ENCODE measurements at regions not wholly inside any gene's neighbourhood (a gene's known extent, or its start where the extent isn't known, plus 50 kb on each side); places are given as distances from the start of the nearest gene placed in this dataset.

DNA sequence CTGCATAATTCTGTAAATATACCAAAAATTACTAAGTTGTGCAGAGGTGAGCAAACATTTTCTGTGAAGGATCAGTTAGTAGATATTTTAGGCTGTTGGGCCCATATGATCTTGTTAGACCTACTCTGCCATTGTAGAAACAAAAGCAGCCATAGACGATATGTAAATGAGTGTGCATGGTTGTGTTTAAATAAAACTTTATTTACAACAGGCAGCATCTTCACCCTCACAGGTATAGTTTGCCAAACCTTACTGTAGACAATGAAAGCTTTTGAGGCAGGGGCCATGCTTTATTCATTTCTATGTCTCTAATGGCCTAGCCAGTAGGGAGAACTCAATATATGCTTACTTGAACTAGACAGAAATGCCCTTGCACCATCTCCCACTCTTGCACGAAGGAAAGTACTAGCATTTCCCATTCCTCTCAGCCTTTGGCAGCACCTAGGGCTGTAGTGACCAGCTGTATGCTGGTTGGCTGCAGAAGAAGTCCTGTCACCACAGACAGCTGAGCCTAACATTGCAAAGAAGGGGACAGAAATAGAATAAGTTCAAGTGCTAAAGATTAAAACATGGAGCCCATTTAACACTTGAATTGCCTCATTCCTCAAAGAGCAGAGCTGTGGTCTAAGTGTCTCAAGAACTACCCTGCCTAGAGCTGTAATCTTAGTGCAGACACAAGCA is 305.1 kb upstream of the MGAT5 start:
- no peak for DNase-seq

DNA sequence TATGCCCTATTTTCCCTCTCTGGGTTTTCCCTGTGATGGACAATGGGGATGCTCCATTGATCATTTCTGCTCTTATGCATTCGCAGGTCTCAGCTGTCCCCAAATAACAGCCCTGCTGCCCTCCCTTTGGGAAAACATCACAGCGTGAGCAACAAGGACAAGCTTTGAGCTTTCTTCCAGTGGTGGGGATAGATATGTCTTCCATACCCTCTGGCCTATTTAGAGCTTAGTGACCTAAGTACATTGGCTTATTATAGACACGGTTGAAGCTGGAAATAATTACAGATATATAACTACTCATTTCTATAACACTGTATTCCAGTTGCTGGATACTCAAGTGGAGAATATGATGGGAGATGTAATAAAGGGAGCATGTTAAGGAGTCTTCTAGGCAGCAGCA is 304.3 kb upstream of the MGAT5 start:
- peak; percentile 4 for DNase-seq

DNA sequence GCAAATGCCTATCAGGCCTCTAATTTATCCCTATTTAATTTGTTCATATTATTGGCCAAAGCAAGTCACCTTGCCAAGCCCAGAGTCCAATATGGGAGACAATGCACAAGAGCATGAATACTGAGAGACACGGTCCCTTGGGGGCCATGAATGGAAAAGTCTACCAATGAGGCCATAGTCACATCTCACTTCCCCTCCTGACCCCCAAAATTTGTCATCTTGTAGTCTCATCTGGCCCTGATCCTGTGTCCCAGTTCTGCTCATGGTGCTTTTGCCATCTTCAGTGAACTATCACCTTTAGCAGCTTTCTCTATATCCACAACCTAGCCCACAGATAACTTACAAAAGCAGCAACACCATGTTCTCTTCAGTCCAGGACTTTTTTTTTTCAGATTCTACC is 302.7 kb upstream of the MGAT5 start:
- no peak for DNase-seq

DNA sequence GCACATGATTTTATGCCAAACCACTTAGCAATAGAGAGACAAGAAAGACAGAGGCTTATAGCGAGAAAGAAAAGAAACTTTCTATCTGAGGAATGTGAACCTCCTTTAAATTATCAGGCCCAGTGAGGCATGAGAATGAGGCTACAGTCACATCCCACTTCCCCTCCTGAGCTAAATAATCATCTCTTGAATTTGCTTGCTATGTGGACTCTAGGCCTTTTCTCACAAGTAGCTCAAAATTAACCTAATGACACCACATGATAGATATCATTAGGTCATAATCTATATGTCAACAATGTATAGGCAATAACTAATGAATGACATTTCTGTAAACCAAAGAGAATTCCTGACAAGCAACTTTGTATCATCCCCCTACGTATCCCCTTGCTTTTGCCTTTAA is 301.5 kb upstream of the MGAT5 start:
- DNase-seq, result no peak

DNA sequence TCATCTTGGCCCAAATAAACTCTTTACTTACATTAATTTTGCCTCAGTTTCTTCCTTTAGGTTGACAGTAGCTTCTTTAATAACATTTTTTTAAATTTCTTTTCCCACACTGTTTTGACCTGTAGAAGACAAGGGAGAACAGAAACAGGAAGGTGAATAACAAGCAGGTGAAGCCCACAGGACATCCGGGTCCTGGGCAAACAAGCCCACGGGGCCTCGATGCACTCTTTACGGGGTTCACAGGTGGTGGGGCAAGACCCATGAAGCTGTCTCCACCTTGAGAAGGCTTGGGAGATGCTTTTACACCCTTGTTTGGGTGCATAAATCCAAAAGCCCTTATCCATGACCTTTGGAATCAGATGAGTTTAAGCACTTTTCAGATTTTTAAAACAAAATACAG is 301.0 kb upstream of the MGAT5 start:
- DNase-seq, result no peak

DNA sequence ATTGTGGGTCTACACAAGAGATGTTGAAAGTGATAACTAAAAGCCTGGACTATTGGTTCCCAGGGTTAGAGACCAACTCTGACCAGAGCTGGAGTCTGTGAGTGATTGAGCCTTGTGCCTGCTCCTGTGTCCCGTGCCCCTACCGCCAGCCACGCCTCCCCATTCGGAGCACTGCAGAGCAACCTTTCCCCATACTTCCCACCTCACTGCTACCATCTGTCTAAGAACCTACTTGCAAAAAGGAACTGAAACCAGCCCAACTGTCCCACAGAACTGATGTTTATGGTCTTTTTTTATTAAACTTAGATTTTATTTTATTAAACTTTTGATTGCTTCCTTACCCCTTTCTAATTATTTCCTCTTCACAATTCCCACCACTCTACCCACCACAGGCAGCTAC is 300.3 kb upstream of the MGAT5 start:
- DNase-seq, result no peak

DNA sequence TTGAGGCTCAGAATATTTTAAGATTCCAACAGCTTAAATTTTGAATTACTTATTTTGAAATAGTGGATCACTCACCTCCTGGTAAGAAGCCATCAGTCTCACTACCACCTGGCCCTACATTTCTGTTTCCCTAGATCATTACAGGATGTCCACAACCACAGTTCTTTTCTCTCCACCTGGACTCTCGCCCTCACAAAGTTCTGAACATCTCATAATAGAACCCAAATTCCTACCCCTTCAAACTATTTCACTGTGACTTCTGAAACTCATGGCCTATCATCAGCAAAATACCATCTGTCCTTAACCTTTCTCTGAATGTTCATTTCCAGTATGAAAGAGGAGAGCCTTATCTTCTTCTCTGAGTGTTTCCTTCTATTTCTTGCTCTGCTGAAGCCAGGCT is 299.2 kb upstream of the MGAT5 start:
- DNase-seq, result no peak

DNA sequence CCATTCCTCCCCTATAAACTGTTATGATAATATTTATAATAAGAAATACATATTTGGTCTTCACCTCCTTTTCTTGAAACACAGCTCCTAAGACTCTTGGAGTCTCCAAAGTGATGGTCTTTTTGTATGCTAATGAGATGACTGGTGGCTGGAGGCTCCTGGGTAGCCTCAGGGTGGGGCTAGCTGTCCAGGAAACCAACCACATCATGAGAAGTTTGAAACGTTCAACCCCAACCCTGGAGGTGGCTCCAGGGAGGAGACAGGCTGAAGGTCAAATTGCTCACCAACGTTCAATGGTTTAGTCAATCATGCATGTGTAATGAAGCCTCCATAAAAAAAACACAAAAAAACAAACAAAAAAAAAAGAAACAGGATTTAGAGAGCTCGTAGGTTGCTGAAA is 298.7 kb upstream of the MGAT5 start:
- no peak for DNase-seq

DNA sequence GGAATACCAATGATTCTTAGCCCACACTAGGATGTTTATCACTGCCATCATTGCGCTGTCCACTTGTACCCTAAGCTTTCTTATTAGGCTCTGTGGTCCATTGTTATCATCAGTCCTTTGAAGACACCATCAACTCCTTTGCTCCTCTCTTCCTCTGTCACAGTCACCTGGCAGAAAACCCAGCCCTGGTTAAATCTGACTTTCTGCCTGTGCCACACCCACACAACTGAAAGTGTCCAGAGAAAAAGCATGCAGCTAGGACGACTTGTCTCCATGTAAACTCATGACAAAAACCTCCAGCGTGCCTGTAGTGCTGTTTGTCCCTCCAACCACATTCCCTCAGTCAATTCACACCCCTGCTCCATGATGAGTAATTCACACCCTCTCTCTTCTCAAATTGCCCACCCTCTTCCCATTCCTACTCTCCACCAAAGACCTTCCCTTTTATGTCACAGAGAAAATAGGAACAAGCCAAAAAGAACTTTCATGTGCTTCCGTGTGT is 297.4 kb upstream of the MGAT5 start:
- no peak for DNase-seq

DNA sequence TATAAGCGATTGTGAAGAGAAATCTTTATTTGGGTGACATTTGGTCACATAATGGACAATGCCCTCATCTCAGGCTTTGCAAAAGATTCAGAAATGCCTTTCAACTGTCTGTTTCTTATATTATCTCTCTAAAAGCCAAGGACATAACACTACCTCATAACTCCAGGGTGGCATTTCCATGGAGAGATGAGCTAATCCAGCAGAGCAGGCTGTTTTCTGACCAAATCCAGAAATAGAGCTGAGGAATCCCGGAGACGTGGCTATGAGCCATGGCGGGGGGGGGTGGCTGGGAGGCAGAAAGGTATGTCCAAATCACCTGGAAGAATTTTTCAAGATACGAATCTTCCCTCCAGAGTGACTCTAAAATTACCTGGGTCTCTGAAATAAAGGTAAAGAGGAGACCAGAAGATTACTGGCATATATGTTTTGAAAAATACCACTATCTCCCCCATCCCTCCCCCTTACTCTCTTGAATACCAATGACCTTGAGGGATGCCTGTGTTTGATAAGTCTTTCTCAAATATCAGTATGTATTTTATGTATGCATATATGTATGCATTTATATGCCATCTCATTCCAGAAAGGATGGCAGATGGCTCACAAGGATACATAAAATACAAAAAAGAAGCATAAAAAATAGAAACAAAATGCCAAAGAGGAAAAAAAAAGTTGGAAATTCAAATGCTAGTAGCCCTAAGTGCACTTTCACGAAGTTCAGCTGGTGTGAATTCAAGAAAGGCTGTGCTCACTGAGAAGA is 296.0 kb upstream of the MGAT5 start:
- no peak for DNase-seq

DNA sequence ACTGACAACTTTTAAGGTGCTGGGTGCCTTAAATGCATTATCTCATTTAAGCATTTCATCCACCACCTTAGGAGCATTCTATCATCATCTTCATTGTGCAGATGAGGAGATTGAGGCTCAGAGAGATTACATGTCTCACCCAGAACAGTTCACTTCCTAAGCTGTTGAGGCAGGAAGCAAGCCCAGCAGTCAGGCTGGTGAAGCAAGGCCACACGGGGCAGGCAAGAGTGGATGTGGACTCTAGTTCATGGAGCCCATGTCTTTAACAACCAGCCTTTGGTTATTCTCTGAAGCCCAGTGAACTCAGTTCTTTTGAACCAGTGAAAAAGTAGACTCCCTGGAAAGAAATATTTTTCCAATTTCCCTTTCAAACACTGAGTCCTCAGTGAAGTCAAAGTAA is 294.8 kb upstream of the MGAT5 start:
- DNase-seq, result no peak

DNA sequence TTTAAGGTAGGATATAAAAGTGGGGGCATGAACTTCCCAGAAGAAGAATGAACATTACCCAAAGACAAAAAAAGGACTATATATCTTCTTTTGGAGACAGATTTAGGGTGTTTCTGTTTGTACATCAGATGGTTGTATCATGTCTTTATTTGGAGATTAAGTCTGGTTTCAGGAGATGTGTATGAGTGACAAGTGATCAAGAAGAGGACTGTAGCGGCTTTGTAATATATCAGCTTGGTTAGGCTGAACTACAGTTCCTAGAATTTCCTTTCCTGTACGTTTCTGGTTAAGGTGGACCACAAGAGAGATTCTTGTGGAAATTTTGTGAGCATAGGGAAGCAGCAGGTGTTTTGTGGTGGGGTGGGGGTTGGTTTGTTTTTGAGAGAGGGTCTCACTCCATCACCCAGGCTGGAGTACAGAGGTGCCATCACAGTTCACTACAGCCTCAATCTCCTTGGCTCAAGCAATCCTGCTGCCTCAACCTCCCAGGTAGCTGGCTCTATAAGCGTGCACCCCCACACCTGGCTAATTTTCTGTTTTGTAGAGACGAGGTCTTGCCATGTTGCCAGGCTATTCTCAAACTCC is 287.1 kb upstream of the MGAT5 start:
- DNase-seq, result no peak

DNA sequence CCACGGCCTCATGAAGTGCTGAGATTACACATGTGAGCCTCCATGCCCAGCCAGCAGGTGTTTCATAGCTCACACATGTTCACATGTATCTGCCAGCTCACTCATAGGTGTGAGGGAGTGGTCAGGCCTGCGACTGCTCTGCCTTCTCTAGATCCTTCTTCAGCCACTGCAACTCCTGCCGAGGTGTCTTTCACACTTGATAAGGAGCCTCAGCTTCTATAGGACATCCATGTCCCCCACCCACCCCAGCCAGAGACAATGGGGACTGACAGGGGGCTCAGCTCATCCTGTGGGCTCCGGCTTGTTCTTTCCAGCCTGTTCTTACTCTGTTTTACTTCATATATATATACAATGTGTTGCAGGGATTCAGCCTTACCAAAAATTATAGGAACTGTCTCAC is 286.5 kb upstream of the MGAT5 start:
- DNase-seq, result no peak

DNA sequence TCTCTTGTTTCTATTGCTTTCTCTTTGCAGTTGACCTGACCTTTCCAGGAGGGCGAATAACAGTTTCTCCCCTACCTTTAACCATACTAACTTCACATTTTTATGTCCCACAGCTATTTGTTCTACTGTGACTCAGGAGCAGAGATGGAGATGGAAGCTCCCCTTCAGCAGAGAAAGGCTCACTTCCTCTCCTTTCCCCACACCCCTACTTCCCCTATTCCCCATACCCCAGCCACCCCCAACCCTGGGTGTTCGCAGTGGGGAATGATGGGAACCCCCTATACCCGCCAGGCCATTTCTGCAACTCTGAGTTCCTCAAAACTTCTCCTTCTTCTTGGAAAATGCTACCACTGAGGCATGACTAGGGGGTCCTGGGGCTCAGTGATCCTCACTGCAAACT is 285.4 kb upstream of the MGAT5 start:
- DNase-seq, result no peak

DNA sequence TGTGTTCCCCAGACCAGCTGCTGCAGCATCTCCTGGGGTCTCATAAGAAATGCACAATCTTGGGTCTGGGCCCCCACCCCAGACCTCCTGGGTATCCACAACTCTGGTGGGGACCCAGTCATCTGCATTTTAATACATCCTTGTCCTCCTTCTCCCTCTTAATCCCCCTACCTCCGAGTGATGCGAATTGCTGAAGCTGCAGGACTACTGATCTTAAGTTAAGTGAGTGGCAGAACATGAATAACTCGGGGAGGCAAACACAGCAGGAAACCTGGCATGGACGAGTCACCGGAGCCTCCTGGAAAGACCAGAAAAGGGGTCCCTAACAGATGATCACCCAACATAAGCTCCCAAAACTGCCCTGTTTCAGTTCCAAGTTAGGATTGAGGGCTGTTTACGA is 283.2 kb upstream of the MGAT5 start:
- DNase-seq, result no peak

DNA sequence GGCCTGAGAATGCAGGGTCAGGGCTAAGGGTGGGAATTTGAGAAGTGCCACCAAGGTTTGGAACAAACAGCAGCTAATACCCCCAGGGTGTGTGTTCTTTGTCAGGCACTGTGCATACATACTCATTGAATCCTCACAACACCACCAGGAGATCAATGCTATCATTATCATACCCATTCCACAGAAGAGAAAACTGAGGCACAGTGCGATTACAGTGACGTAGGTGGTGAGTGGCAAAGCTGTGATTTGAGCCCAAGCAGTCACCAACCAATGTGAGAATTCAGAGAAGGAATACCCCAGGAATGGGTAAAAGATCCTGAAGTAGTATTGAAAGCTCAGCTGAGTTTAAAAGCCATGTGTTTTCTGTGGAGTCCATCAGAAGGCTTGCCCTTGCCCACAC is 281.6 kb upstream of the MGAT5 start:
- no peak for DNase-seq

DNA sequence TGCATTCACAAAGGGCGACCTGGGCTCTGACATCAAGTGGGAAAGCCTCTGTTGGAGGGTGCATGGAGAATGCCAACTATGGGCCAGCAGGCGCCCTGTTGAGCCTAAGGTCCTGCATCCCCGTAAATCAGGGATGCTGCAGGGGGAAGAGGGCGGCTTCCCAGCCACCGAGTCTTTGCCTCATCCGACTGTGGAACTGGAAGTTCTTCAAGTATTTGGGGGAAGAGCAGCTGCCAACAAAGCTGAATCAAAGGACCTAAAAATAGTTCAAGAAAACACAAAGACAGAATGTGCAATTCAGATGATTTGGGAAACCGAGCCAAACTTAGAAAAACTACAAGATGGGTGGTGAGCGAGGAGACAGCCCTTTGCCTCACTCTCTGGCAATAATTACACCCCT is 281.1 kb upstream of the MGAT5 start:
- no peak for DNase-seq

DNA sequence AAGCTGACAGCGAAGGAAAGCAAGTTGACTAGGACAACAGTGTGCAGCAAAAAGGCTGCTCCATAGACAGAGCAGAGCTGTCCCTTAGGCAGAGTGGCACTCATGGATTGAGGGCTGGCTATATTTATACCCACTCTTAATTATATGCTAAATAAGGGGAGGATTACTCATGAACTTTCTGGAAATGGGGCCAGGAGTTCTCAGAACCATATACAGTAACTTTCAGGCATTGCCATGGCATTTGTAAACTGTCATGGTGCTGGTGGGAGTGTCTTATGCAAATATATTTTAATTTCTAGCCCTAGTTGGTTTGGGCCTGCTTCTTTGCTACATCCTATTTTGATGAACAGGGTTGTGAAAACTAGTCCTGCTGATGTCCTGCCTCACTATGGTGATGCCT is 279.5 kb upstream of the MGAT5 start:
- no peak for DNase-seq

DNA sequence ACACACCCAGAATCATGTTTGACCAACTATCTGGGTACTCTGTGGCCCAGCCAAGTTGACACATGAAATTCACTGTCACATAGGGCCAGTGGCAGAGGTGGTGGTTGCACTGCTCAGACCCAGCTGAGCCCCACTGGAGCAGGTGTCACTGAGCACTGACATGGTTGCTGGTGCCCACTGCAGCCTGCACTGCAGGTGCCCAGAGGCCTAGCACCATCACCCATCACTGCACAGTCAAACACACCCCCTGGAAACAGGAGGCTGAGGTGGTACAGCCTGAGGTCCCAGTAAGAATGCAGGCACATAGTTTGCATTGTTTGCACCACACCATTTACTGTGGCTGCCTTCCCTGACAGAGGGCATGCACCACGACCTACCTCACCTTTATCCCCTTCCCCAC is 278.7 kb upstream of the MGAT5 start:
- DNase-seq, result no peak

DNA sequence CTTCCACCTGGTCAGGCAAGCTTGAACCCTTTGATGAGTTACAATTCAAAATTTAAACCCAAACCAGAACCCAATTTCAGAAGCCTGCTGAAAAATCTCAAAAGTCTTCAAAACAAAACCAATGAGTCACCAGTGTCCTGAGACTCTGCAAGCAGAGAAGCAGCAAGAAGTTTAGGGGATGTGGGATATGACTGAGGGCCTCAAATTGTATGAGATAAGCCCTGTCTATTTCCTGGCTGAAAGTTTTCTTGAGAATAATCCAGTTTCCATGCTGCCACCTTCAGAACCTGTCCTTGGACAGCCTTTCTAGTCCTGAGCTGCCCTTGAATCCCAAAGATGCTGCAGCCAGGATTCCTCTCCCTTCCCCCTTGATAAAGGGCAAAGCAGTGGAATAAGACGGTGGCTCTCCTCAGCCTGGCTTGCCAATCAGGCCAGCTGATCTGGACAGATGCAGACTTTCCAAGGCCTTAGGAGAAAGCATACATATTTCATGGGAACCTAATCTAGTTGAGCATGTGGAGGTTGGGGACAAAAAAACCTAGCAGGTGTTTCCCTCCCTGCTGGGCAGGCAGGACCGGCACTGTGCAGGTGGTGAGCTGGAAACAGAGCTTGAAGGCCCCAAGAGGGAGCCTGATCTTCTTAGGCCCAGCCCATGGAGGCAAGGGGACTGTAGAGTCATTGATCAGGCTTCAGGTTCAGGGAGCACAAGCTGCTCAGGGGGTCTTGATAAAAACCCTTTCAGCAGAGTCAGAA is 278.0 kb upstream of the MGAT5 start:
- no peak for DNase-seq

DNA sequence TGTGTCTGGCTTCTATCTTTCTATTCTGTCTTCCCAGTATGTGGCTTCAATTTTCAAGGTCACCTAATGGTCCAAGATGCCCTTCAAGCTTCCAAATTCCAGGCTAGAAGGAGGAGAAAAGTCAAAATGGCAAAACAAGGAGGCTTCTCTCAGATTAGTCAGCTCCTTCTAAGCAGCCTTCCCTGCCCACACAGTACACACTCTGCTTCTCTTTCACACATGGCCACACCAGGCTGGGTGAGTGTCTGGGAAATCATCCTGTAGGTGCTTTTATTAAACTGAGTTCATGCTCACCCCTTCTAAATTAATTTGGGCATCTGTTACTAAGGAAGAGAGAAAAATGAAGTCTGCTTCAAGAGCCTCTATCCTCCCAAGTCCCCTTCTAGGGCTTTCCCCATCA is 277.2 kb upstream of the MGAT5 start:
- DNase-seq, result no peak

DNA sequence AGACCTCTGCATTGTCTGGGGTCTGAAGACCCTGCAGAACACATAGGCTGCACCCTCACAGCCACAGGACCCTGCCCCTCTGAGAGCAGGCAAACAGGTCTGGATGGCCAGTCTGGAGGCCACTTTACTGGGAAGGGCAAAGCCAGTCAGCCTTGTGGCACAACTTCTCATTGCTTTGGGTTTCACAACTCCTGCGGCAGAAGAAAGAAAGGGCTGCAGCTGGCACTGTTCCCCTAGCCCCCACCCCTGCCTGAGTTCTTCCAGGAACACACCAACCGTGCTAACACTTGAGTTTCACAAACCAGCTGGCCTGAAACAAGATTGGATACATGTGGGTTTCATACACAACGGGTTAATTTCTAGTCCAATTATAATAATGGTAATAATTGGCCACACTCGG is 276.5 kb upstream of the MGAT5 start:
- DNase-seq, result no peak

DNA sequence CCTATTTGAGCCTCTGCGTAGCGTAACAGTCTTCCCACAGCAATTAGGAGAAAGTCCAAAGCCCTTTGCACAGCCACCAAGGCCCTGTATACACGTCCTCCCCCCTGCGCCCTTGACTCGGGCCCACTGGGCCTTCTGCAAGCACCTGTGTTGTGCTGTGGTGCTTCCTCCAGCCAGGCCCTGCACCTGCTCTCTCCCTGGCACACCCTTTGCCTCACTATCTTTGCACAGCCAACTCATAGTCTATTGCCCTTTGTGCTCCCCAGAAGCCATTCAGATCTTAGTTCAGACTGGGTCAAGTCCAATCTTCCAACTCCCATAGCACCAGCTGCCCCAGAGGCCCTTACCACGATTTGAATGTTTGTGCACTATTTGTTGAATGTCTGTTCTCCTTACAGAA is 271.6 kb upstream of the MGAT5 start:
- DNase-seq, result no peak

DNA sequence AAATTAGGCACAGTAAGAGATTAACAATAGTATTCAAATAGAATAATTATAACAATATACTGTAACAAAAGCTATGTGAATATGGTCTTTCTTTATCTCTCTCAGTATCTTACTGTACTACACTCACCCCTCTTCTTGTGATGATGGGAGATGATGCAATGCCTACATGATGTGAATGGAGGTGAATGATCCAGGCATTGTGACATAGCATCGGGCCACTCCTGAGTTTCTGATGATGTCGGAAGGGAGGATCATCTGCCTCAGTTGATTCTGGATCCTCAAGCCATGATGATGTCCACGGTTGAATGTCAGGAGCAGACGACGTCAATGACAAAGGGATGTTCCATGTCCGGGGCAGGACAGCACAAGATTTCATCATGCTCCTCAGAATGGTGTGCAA is 268.3 kb upstream of the MGAT5 start:
- DNase-seq, result no peak
